HepG2 (cell line): ENCODE measurements at regions not wholly inside any gene's neighbourhood (a gene's known extent, or its start where the extent isn't known, plus 50 kb on each side); places are given as distances from the start of the nearest gene placed in this dataset.

Experiments used
- ATAC-seq: fragments of 200-7000 bp; cut with Tn5 transposase; 3 replicates; pipeline ENCODE4 v1.9.1; 2020; ENCODE audit warnings: mild to moderate bottlenecking, moderate library complexity
- BruUV-seq: library from RNA; stranded (reverse); fragments of 400-500 nt; replicated peaks from 2 replicates; lab custom pipeline; 2021; lab: Mats Ljungman, UMichigan
- CTCF ChIA-PET: fragments of 300-600 bp; formaldehyde crosslinking; extraction: SDS; loops from one replicate; lab custom pipeline; 2021; ENCODE audit warnings: low total read pairs, inconsistent platforms, low intra/inter-chr PET ratio; lab: Yijun Ruan, JAX
- POLR2A ChIA-PET: fragments of 350-600 bp; sonication (Branson Sonifier 250); formaldehyde crosslinking; loops from one replicate; lab custom pipeline; 2020; ENCODE audit warnings: antibody characterized with exemption, inconsistent platforms; lab: Yijun Ruan, JAX
- DNase-seq: peaks from one replicate; pipeline ENCODE4 v3.0.0-alpha.2; 2015; ENCODE audit warnings: low spot score
- FAIRE-seq: peaks from 3 replicates; lab custom pipeline; 2011; peaks lifted over from hg19 to GRCh38; lab: Jason Lieb, UNC
- H2AFZ ChIP-seq: one replicate; pipeline ENCODE4 v1.6.1; 2011; ENCODE audit warnings: low read length, inconsistent platforms
- H3K27ac ChIP-seq: fragments of 300-600 bp; 3 replicates; pipeline ENCODE4 v1.8.0; 2011; ENCODE audit warnings: mixed run types, mild to moderate bottlenecking, mixed read lengths, low read length, inconsistent platforms; ENCODE audit not compliant: insufficient read depth; ENCODE audit errors: extremely low read length
- H3K27me3 ChIP-seq, 2 experiments: fragments of 200-600 bp in 1 of 2; 2 replicates in 1 of 2; 3 replicates in 1 of 2; pipeline versions ENCODE4 v1.6.0 to v1.8.0; 2011; ENCODE audit warnings: low read length in 2 of 2, mild to moderate bottlenecking in 2 of 2, moderate library complexity in 2 of 2, inconsistent platforms in 1 of 2; ENCODE audit not compliant: insufficient read depth in 2 of 2, control insufficient read depth in 1 of 2
- H3K36me3 ChIP-seq, 2 experiments: fragments of 200-600 bp in 1 of 2; replicated peaks in 1 of 2; 2 replicates in 1 of 2; 3 replicates in 1 of 2; pipeline versions ENCODE4 v1.5.1 to v1.8.0; 2011; ENCODE audit warnings: low read length in 2 of 2, inconsistent platforms in 1 of 2; ENCODE audit not compliant: insufficient read depth in 2 of 2, control insufficient read depth in 1 of 2
- H3K4me1 ChIP-seq: 2 replicates; pipeline ENCODE4 v1.5.1; 2012; ENCODE audit warnings: low read length, inconsistent platforms; ENCODE audit not compliant: insufficient read depth
- H3K4me2 ChIP-seq: 2 replicates; pipeline ENCODE4 v1.6.0; 2011; ENCODE audit warnings: low read depth, low read length, inconsistent platforms
- H3K4me3 ChIP-seq, 3 experiments: fragments of 200-600 bp in 1 of 3; sonication (generic), shearing (Covaris generic) in 1 of 3; replicated peaks in 1 of 3; 2 replicates each; pipeline ENCODE4 v1.5.1; 2011 to 2016; ENCODE audit warnings: low read length in 3 of 3, inconsistent platforms in 2 of 3, low read depth in 2 of 3, mild to moderate bottlenecking in 2 of 3, control low read depth in 1 of 3, mixed read lengths in 1 of 3; ENCODE audit not compliant: insufficient read depth in 1 of 3
- H3K79me2 ChIP-seq: one replicate; pipeline ENCODE4 v1.6.1; 2011; ENCODE audit warnings: low read length, inconsistent platforms; ENCODE audit not compliant: insufficient read depth
- H3K9ac ChIP-seq: 2 replicates; pipeline ENCODE4 v1.6.0; 2011; ENCODE audit warnings: mild to moderate bottlenecking, low read depth, low read length, inconsistent platforms; ENCODE audit not compliant: insufficient read depth
- H3K9me3 ChIP-seq: 2 replicates; pipeline ENCODE4 v1.5.1; 2012; ENCODE audit warnings: mild to moderate bottlenecking, low read length
- H4K20me1 ChIP-seq: 2 replicates; pipeline ENCODE4 v1.6.0; 2011; ENCODE audit warnings: inconsistent platforms, mild to moderate bottlenecking, low read length, moderate library complexity; ENCODE audit not compliant: insufficient read depth
- AGO1 ChIP-seq: fragments of 200-400 bp; formaldehyde crosslinking; IDR thresholded peaks from 2 replicates; pipeline ENCODE4 v1.6.1; 2017; ENCODE audit warnings: mild to moderate bottlenecking, low read depth, low read length, moderate library complexity; ENCODE audit not compliant: poor library complexity, severe bottlenecking
- FOSL1 ChIP-seq: sonication (generic); formaldehyde crosslinking; IDR thresholded peaks from 2 replicates; pipeline ENCODE4 v1.9.0; 2021; ENCODE audit warnings: missing genetic modification reagents, borderline replicate concordance
- GPN1 ChIP-seq: sonication (generic); formaldehyde crosslinking; IDR thresholded peaks from 2 replicates; pipeline ENCODE4 v1.5.1; 2020; ENCODE audit warnings: missing genetic modification reagents, borderline replicate concordance
- MLLT10 ChIP-seq: sonication (generic); formaldehyde crosslinking; IDR thresholded peaks from 2 replicates; pipeline ENCODE4 v1.4.0; 2020; ENCODE audit warnings: missing genetic modification reagents
- PITX1 ChIP-seq: sonication (generic); formaldehyde crosslinking; IDR thresholded peaks from 2 replicates; pipeline ENCODE4 v1.5.1; 2020; ENCODE audit warnings: mild to moderate bottlenecking, missing genetic modification reagents
- SIX1 ChIP-seq: sonication (generic); formaldehyde crosslinking; IDR thresholded peaks from 2 replicates; pipeline ENCODE4 v1.4.0; 2020; ENCODE audit warnings: missing genetic modification reagents, borderline replicate concordance
- TAF15 ChIP-seq: fragments of 200-400 bp; formaldehyde crosslinking; IDR thresholded peaks from one replicate; pipeline ENCODE4 v1.6.1; 2018; ENCODE audit warnings: mild to moderate bottlenecking, low read depth, low read length; ENCODE audit not compliant: poor library complexity, severe bottlenecking
- ZBTB3 ChIP-seq: sonication (generic); formaldehyde crosslinking; IDR thresholded peaks from 2 replicates; pipeline ENCODE4 v1.4.0; 2020; ENCODE audit warnings: low read depth, mild to moderate bottlenecking, moderate library complexity, missing genetic modification reagents, borderline replicate concordance
- ZC3H4 ChIP-seq: sonication (generic); formaldehyde crosslinking; IDR thresholded peaks from 2 replicates; pipeline ENCODE4 v1.4.0; 2020; ENCODE audit warnings: missing genetic modification reagents, borderline replicate concordance
- ZNF251 ChIP-seq: sonication (generic); formaldehyde crosslinking; IDR thresholded peaks from 2 replicates; pipeline ENCODE4 v1.9.0; 2021; ENCODE audit warnings: mild to moderate bottlenecking, missing genetic modification reagents
- ZNF260 ChIP-seq: sonication (generic); formaldehyde crosslinking; IDR thresholded peaks from 2 replicates; pipeline ENCODE4 v1.4.0; 2020; ENCODE audit warnings: missing genetic modification reagents, low read depth, mild to moderate bottlenecking, borderline replicate concordance
- ZNF292 ChIP-seq: sonication (generic); formaldehyde crosslinking; IDR thresholded peaks from 2 replicates; pipeline ENCODE4 v1.8.1; 2022; ENCODE audit warnings: mild to moderate bottlenecking, low read depth, missing genetic modification reagents, borderline replicate concordance
- ZNF431 ChIP-seq: sonication (generic); formaldehyde crosslinking; IDR thresholded peaks from 2 replicates; pipeline ENCODE4 v1.9.0; 2022; ENCODE audit warnings: missing genetic modification reagents, low read depth, mild to moderate bottlenecking, borderline replicate concordance
- ZNF747 ChIP-seq: sonication (generic); formaldehyde crosslinking; IDR thresholded peaks from 2 replicates; pipeline ENCODE4 v1.8.1; 2023; ENCODE audit warnings: missing genetic modification reagents, mild to moderate bottlenecking, borderline replicate concordance
- ZNF761 ChIP-seq: sonication (generic); formaldehyde crosslinking; conservative IDR thresholded peaks from 2 replicates; pipeline ENCODE4 v1.4.0; 2020; ENCODE audit warnings: mild to moderate bottlenecking, missing genetic modification reagents
- WGBS: methylation state at CpG from one replicate; pipeline ENCODE4 v1.1.6; 2017; ENCODE audit warnings: low lambda C conversion rate; 5-methylcytosine and 5-hydroxymethylcytosine counted together
- in situ Hi-C: cut with HindIII; loops from 2 replicates; pipeline ENCODE4 v1.10.0; 2017; ENCODE audit warnings: low pct_unique_long_range_greater_than_20kb; ENCODE audit not compliant: extremely low pct_ligation_motif_present
- intact Hi-C: fragments of 100-400 bp; cut with micrococcal nuclease; formaldehyde crosslinking; loops from one replicate; pipeline ENCODE4 v1.10.0; 2022; ENCODE audit not compliant: unreplicated experiment
- TF ChIP-seq, protein P1 (sequence below): fragments of 450-650 bp; IDR thresholded peaks from 2 replicates; pipeline ENCODE4 v1.6.1; 2017
- TF ChIP-seq, protein P2 (sequence below): IDR thresholded peaks from 2 replicates; pipeline ENCODE4 v1.6.1; 2016; ENCODE audit warnings: low read depth, borderline replicate concordance

DNA sequence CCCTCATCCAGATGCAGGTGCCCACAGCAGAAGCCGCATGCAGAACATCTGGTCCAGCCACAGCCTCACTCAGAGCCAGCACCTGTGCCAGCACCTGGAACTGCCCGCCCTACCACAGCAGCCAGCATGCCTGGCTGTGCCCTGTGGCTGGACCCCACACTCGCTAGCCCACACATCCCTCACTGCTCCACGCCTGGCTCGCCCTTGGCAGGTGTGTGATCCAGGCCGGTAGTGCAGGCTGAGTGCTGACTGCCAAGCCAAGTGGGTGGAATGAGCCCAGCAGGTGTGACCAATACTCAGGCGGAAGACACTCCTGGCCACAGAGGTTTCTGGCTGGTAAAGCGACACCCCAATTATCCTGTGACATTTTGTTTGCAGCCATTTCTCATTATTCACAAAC, 162.4 kb upstream of the ROBO1 start:
- ChIA-PET CTCF (no interaction called here), POLR2A (no interaction called here)
- no peaks in the 10 kb centered on the region for H3K27me3 ChIP-seq
- TF ChIP-seq, protein P1, sequence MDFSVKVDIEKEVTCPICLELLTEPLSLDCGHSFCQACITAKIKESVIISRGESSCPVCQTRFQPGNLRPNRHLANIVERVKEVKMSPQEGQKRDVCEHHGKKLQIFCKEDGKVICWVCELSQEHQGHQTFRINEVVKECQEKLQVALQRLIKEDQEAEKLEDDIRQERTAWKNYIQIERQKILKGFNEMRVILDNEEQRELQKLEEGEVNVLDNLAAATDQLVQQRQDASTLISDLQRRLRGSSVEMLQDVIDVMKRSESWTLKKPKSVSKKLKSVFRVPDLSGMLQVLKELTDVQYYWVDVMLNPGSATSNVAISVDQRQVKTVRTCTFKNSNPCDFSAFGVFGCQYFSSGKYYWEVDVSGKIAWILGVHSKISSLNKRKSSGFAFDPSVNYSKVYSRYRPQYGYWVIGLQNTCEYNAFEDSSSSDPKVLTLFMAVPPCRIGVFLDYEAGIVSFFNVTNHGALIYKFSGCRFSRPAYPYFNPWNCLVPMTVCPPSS, result no peak
- TF ChIP-seq AGO1, result no peak
- TF ChIP-seq ZNF747 (CRISPR knock-in tag), result no peak
- TF ChIP-seq ZNF292 (CRISPR knock-in tag), result no peak
- H3K4me3 ChIP-seq, result no peak overlapping the region
- H3K79me2 ChIP-seq, result no peaks in the 10 kb centered on the region
- no peaks in the 10 kb centered on the region for H3K4me1 ChIP-seq
- ATAC-seq (no peak), FAIRE-seq (no peak), DNase-seq (no peak)
- no TSS peak for BruUV-seq
- in situ Hi-C loops, result no loop called here
- 44% methylated on average over 2 of the region's 8 CpGs for WGBS
- no peak overlapping the region for H3K27ac ChIP-seq
- no peak overlapping the region for H3K9ac ChIP-seq
- no peak overlapping the region for H3K4me2 ChIP-seq
- intact Hi-C loops, result no loop called here
- H3K36me3 ChIP-seq, result no peaks in the 10 kb centered on the region
- H4K20me1 ChIP-seq, result no peaks in the 10 kb centered on the region
- no peaks in the 10 kb centered on the region for H3K9me3 ChIP-seq
- H2AFZ ChIP-seq, result no peak overlapping the region

DNA sequence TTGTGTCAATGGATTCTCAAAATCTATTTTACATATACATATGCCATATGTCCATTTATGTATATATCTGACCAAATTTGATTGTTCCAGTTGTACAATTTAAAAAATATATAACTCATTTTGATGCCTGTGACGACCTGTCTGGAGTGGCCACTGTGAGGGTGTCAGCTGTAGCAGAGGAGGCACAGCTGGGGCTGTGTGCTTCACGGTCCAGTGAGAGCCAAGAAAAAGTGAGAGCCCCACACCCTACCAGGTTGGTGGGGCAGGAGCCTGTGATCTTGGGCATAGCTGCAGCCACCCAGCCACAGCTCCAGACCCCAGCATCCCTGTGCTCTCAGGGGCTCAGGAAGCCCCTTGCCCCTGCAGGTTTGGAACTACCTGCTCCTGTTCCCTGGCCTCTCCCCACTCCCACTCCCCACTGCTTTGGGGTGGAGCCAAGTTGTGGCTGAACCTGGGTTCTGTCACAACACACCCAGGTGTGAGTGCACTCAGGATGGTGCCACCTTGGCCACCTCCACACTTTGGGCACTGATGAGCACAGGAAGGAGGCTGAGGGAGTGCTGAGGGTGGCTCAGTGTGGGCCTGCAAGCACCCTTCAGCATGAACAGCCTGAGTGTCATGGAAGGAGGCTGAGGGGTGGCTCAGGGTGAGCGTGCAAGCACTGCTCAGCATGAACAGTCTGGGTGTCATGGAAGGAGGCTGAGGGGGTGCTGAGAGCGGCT, 161.1 kb upstream of the ROBO1 start:
- no peak overlapping the region for H3K27ac ChIP-seq
- H3K9ac ChIP-seq, result no peak overlapping the region
- ChIA-PET POLR2A (no interaction called here), CTCF (no interaction called here)
- intact Hi-C loops, result no loop called here
- in situ Hi-C loops, result no loop called here
- ATAC-seq (no peak), DNase-seq (no peak), FAIRE-seq (no peak)
- no TSS peak for BruUV-seq
- no peaks in the 10 kb centered on the region for H3K4me1 ChIP-seq
- no peaks in the 10 kb centered on the region for H3K9me3 ChIP-seq
- H3K27me3 ChIP-seq, result no peaks in the 10 kb centered on the region
- WGBS, result 0% methylated on average over 2 of the region's 4 CpGs
- no peaks in the 10 kb centered on the region for H3K79me2 ChIP-seq
- no peak overlapping the region for H3K4me3 ChIP-seq
- no peaks in the 10 kb centered on the region for H4K20me1 ChIP-seq
- H2AFZ ChIP-seq, result no peak overlapping the region
- H3K4me2 ChIP-seq, result no peak overlapping the region
- no peaks in the 10 kb centered on the region for H3K36me3 ChIP-seq
- TF ChIP-seq FOSL1 (CRISPR knock-in tag) (no peak), GPN1 (CRISPR knock-in tag) (no peak), ZNF761 (CRISPR knock-in tag) (no peak), ZNF251 (CRISPR knock-in tag) (no peak), SIX1 (no peak), ZNF260 (no peak), ZC3H4 (CRISPR knock-in tag) (no peak), ZBTB3 (CRISPR knock-in tag) (no peak), MLLT10 (CRISPR knock-in tag) (no peak), PITX1 (no peak), TAF15 (no peak), ZNF431 (CRISPR knock-in tag) (no peak)
- TF ChIP-seq, protein P2, sequence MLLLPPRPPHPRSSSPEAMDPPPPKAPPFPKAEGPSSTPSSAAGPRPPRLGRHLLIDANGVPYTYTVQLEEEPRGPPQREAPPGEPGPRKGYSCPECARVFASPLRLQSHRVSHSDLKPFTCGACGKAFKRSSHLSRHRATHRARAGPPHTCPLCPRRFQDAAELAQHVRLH (CRISPR knock-in tag), result no peak
